Endothelial cell (in vitro differentiated cells): ENCODE measurements at regions not wholly inside any gene's neighbourhood (a gene's known extent, or its start where the extent isn't known, plus 50 kb on each side); places are given as distances from the start of the nearest gene placed in this dataset.

Experiments
- DNase-seq: peaks from one replicate; pipeline ENCODE4 v3.0.0; 2021; ENCODE audit warnings: low spot score
- H3K27ac Mint-ChIP-seq: one replicate; pipeline ENCODE4 v1.8.0; 2021; ENCODE audit warnings: mixed read lengths, inconsistent platforms; ENCODE audit not compliant: unreplicated experiment
- H3K27me3 Mint-ChIP-seq: one replicate; pipeline ENCODE4 v1.8.0; 2021; ENCODE audit warnings: mild to moderate bottlenecking, moderate library complexity, mixed read lengths, inconsistent platforms; ENCODE audit not compliant: unreplicated experiment
- H3K36me3 Mint-ChIP-seq: one replicate; pipeline ENCODE4 v1.8.0; 2021; ENCODE audit warnings: mild to moderate bottlenecking, low read depth, mixed read lengths, inconsistent platforms; ENCODE audit not compliant: unreplicated experiment
- H3K4me1 Mint-ChIP-seq: one replicate; pipeline ENCODE4 v1.8.0; 2021; ENCODE audit warnings: mild to moderate bottlenecking, mixed read lengths, inconsistent platforms; ENCODE audit not compliant: unreplicated experiment
- H3K4me3 Mint-ChIP-seq: one replicate; pipeline ENCODE4 v1.8.0; 2021; ENCODE audit warnings: mild to moderate bottlenecking, mixed read lengths, inconsistent platforms; ENCODE audit not compliant: unreplicated experiment
- H3K9me3 Mint-ChIP-seq: one replicate; pipeline ENCODE4 v1.8.0; 2021; ENCODE audit warnings: mixed read lengths, inconsistent platforms; ENCODE audit not compliant: unreplicated experiment
- TF ChIP-seq, protein P1 (sequence below): fragments of 200-600 bp; sonication (generic); IDR thresholded peaks from one replicate; pipeline ENCODE4 v1.5.0; 2021; ENCODE audit warnings: antibody characterized with exemption; ENCODE audit not compliant: unreplicated experiment

DNA sequence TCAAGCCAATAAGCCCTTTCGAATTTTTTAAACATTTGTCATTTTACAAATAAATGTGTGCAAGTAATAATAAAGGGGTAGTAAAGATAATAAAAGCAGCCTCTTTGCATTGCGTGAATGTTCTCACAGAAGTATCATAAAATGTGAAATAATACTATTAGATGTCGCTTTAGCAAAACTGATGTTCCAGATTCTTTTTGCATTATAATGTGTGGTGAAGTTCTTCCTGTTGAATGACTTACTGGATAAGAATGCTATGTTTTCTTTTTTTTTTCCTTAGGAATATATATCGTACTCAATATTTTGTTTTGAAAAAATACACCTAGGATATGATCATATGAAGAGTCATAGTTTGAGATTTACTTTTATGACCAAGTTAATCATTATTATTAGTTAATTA is 85.2 kb upstream of the CDH12 start:
- H3K36me3 Mint-ChIP-seq = no peaks in the 10 kb centered on the region
- TF ChIP-seq, protein P1, sequence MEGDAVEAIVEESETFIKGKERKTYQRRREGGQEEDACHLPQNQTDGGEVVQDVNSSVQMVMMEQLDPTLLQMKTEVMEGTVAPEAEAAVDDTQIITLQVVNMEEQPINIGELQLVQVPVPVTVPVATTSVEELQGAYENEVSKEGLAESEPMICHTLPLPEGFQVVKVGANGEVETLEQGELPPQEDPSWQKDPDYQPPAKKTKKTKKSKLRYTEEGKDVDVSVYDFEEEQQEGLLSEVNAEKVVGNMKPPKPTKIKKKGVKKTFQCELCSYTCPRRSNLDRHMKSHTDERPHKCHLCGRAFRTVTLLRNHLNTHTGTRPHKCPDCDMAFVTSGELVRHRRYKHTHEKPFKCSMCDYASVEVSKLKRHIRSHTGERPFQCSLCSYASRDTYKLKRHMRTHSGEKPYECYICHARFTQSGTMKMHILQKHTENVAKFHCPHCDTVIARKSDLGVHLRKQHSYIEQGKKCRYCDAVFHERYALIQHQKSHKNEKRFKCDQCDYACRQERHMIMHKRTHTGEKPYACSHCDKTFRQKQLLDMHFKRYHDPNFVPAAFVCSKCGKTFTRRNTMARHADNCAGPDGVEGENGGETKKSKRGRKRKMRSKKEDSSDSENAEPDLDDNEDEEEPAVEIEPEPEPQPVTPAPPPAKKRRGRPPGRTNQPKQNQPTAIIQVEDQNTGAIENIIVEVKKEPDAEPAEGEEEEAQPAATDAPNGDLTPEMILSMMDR = no peak
- DNase-seq = no peak
- no peak overlapping the region for H3K27ac Mint-ChIP-seq
- no peak overlapping the region for H3K4me3 Mint-ChIP-seq
- H3K9me3 Mint-ChIP-seq = no peaks in the 10 kb centered on the region
- H3K27me3 Mint-ChIP-seq = no peaks in the 10 kb centered on the region
- peaks cover 6% of the 10 kb centered on the region for H3K4me1 Mint-ChIP-seq

DNA sequence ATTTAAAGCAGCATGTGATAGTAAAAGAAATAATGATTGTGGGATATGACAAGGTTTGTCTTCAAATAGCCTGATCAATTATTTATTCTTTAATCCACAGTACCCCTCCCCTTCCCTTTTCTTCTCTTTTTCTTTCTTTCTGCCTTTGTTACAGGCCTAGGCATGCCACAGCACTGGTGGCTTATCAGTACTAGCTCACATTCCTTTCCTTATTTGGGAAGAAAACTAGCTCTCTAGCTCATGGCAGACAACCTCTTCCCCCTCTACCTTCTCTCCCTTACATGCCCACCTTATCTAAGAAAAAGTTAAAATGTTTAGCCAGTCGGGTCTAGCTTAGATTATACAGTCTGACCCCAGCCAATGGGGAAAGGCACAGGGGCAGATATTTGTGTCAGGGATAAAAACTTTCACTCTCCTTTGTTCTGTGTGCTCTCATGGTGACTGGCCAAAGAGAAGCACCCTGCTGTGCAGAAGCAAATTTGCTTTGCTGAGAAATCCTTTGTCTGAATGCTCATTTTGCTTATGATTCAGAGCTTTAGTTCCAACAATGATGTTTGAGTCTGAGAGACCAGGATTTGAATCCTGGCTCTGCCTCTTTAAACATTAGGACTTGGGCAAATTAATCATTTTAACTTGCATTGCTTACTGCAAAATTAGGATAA is 75.8 kb upstream of the CDH12 start:
- TF ChIP-seq, protein P1 = no peak
- no peak for DNase-seq
- Mint-ChIP-seq H3K4me1 (peaks cover 4% of the 10 kb centered on the region), H3K27ac (no peak overlapping the region), H3K27me3 (no peaks in the 10 kb centered on the region), H3K36me3 (no peaks in the 10 kb centered on the region), H3K4me3 (no peak overlapping the region), H3K9me3 (no peaks in the 10 kb centered on the region)

DNA sequence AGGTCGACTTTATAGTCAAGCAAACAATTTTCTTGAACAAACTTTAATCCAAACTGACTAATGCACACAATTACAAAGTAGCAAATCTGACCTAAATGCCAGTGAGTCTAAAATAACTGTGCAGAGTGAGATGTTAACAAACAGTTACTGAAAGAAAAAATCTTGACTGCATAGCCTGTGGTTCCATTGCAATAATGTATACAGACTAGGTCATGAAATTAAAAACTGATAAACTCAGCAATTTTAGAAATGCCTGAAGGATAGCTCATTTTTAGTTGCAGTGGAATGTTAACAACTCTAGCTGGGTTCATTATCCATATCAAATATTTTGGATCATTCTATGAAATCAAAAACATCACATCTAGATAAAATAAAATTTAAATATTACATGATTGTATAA is 73.4 kb upstream of the CDH12 start:
- no peaks in the 10 kb centered on the region for H3K9me3 Mint-ChIP-seq
- H3K27ac Mint-ChIP-seq = no peak overlapping the region
- TF ChIP-seq, protein P1 = no peak
- no peak overlapping the region for H3K4me3 Mint-ChIP-seq
- no peak for DNase-seq
- H3K36me3 Mint-ChIP-seq = no peaks in the 10 kb centered on the region
- H3K27me3 Mint-ChIP-seq = no peaks in the 10 kb centered on the region
- peaks cover 4% of the 10 kb centered on the region for H3K4me1 Mint-ChIP-seq

DNA sequence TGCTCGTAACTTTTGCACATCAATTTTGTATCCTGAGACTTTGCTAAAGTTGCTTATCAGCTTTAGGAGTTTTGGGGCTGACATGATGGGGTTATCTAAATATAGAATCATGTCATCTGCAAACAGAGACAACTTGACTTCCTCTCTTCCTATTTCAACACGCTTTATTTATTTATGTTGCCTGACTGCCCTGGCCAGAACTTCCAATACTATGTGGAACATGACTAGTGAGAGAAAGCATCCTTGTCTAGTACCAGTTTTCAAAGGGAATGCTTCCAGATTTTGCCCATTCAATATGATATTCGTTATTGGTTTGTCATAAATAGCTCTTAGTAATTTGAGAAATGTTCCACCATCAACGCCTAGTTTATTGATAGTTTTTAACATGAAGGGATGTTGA is 65.4 kb upstream of the CDH12 start:
- no peak for DNase-seq
- H3K27me3 Mint-ChIP-seq = no peaks in the 10 kb centered on the region
- no peak overlapping the region for H3K4me3 Mint-ChIP-seq
- TF ChIP-seq, protein P1 = no peak
- no peaks in the 10 kb centered on the region for H3K4me1 Mint-ChIP-seq
- H3K27ac Mint-ChIP-seq = no peak overlapping the region
- no peaks in the 10 kb centered on the region for H3K9me3 Mint-ChIP-seq
- no peaks in the 10 kb centered on the region for H3K36me3 Mint-ChIP-seq

DNA sequence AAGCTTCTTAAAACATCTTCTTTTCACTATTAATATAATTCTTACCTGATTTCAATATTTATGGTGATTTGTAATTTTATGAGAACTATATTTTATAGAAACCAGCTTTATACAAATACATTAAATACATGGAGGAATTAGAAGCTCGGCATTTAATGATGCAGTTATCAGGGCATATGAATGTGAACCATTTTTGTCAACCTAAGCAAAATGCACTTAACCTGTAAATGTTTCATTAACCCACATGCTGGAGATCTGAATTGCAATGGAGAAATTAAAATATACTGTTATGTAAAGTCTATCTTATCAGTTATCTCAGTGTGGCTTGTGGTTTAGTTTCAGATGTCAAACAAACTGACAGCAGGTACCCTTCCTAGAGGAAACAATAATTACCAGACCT is 63.2 kb upstream of the CDH12 start:
- H3K27ac Mint-ChIP-seq = no peak overlapping the region
- H3K9me3 Mint-ChIP-seq = no peaks in the 10 kb centered on the region
- TF ChIP-seq, protein P1 = no peak
- no peaks in the 10 kb centered on the region for H3K4me1 Mint-ChIP-seq
- H3K27me3 Mint-ChIP-seq = no peaks in the 10 kb centered on the region
- DNase-seq = no peak
- H3K36me3 Mint-ChIP-seq = no peaks in the 10 kb centered on the region
- H3K4me3 Mint-ChIP-seq = no peak overlapping the region
